HCT116 (cell line): ENCODE measurements at regions not wholly inside any gene's neighbourhood (a gene's known extent, or its start where the extent isn't known, plus 50 kb on each side); places are given as distances from the start of the nearest gene placed in this dataset.

ENCODE experiments used
- ATAC-seq: fragments of 200-7000 bp; cut with Tn5 transposase; 2 replicates; pipeline ENCODE4 v1.9.1; 2020; ENCODE audit warnings: mild to moderate bottlenecking, moderate library complexity
- BruUV-seq: library from RNA; stranded (reverse); fragments of 400-500 nt; replicated peaks from 2 replicates; lab custom pipeline; 2021; lab: Mats Ljungman, UMichigan
- CTCF ChIA-PET: fragments of 300-600 bp; sonication (Branson Sonifier 250); formaldehyde crosslinking; loops from one replicate; lab custom pipeline; 2021; ENCODE audit warnings: antibody characterized with exemption; lab: Charles Lee
- POLR2A ChIA-PET: fragments of 300-600, 350-600 bp; sonication (Branson Sonifier 250); formaldehyde crosslinking; loops from one replicate; lab custom pipeline; 2021; ENCODE audit warnings: antibody characterized with exemption; lab: Charles Lee
- RAD21 ChIA-PET, 2 experiments: fragments of 300-600 bp; sonication (Branson Sonifier 250); formaldehyde crosslinking; loops; one replicate each; lab custom pipeline; 2023; ENCODE audit warnings: low total read pairs in 2 of 2; ENCODE audit not compliant: uncharacterized antibody in 2 of 2, unreplicated experiment in 2 of 2, low non-redundant PET in 1 of 2; lab: Charles Lee
- DNase-seq: peaks from one replicate; pipeline ENCODE4 v3.0.0-alpha.2; 2010; ENCODE audit warnings: low read depth, low spot score
- H2AFZ ChIP-seq: fragments of 200-600 bp; shearing (Covaris generic), sonication (generic); 2 replicates; pipeline ENCODE4 v1.6.1; 2017; ENCODE audit warnings: low read depth, mixed run types, mixed read lengths, antibody characterized with exemption, low read length; ENCODE audit not compliant: poor library complexity, severe bottlenecking
- H3K27ac ChIP-seq: 2 replicates; pipeline ENCODE4 v1.5.1; 2012; ENCODE audit warnings: low read depth, low read length
- H3K27me3 ChIP-seq: fragments of 200-600 bp; sonication (generic); 2 replicates; pipeline ENCODE4 v1.6.1; 2016; ENCODE audit warnings: mixed run types, low read length, mixed read lengths; ENCODE audit not compliant: insufficient read depth
- H3K36me3 ChIP-seq, 2 experiments: fragments of 200-500 bp in 1 of 2; fragments of 200-600 bp in 1 of 2; sonication (Bioruptor generic) in 1 of 2; sonication (generic) in 1 of 2; 2 replicates each; pipeline versions ENCODE4 v1.5.1 to v1.6.1; 2014 to 2016; ENCODE audit warnings: low read length in 2 of 2, inconsistent platforms in 1 of 2, mixed read lengths in 1 of 2, mixed run types in 1 of 2; ENCODE audit not compliant: insufficient read depth in 2 of 2, control insufficient read depth in 1 of 2
- H3K4me1 ChIP-seq, 2 experiments: fragments of 200-600 bp in 1 of 2; sonication (generic) in 1 of 2; 2 replicates each; pipeline versions ENCODE4 v1.5.1 to v1.6.1; 2012 to 2017; ENCODE audit warnings: low read length in 2 of 2, inconsistent platforms in 1 of 2, mild to moderate bottlenecking in 1 of 2, mixed read lengths in 1 of 2, mixed run types in 1 of 2, moderate library complexity in 1 of 2; ENCODE audit not compliant: insufficient read depth in 2 of 2, control insufficient read depth in 1 of 2
- H3K4me2 ChIP-seq: fragments of 200-600 bp; sonication (generic); 2 replicates; pipeline ENCODE4 v1.6.1; 2017; ENCODE audit warnings: mixed run types, low read length, mixed read lengths
- H3K4me3 ChIP-seq, 2 experiments: fragments of 200-600 bp in 1 of 2; sonication (generic) in 1 of 2; replicated peaks in 1 of 2; 2 replicates each; pipeline ENCODE4 v1.5.1; 2011 to 2016; ENCODE audit warnings: low read length in 2 of 2, control low read depth in 1 of 2, low read depth in 1 of 2, mild to moderate bottlenecking in 1 of 2, mixed read lengths in 1 of 2, mixed run types in 1 of 2
- H3K79me2 ChIP-seq: fragments of 200-600 bp; sonication (generic); 2 replicates; pipeline ENCODE4 v1.6.1; 2017; ENCODE audit warnings: mild to moderate bottlenecking, mixed run types, low read length, moderate library complexity, mixed read lengths; ENCODE audit not compliant: insufficient read depth
- H3K9ac ChIP-seq: fragments of 200-600 bp; sonication (generic); 2 replicates; pipeline ENCODE4 v1.6.1; 2016; ENCODE audit warnings: low read length, mixed read lengths
- H3K9me2 ChIP-seq: fragments of 200-600 bp; sonication (generic), shearing (Covaris generic); 2 replicates; pipeline ENCODE4 v1.6.1; 2017; ENCODE audit warnings: mixed run types, mild to moderate bottlenecking, moderate library complexity; ENCODE audit not compliant: insufficient read depth
- H3K9me3 ChIP-seq, 2 experiments: fragments of 200-500 bp in 1 of 2; fragments of 200-600 bp in 1 of 2; sonication (Bioruptor generic) in 1 of 2; sonication (generic) in 1 of 2; 2 replicates each; pipeline ENCODE4 v1.6.1; 2014 to 2017; ENCODE audit warnings: low read length in 2 of 2, mixed read lengths in 2 of 2, inconsistent platforms in 1 of 2, low read depth in 1 of 2, mild to moderate bottlenecking in 1 of 2, mixed run types in 1 of 2, moderate library complexity in 1 of 2; ENCODE audit not compliant: control insufficient read depth in 1 of 2, insufficient read depth in 1 of 2
- H4K20me1 ChIP-seq: fragments of 200-600 bp; sonication (generic), shearing (Covaris generic); 2 replicates; pipeline ENCODE4 v1.6.1; 2017; ENCODE audit warnings: mixed run types, mild to moderate bottlenecking, moderate library complexity; ENCODE audit not compliant: insufficient read depth
- CEBPB ChIP-seq: IDR thresholded peaks from 2 replicates; pipeline ENCODE4 v1.6.1; 2012; ENCODE audit warnings: low read depth
- EGR1 ChIP-seq: IDR thresholded peaks from 2 replicates; pipeline ENCODE4 v1.6.1; 2012; ENCODE audit warnings: low read depth
- ELF1 ChIP-seq: IDR thresholded peaks from 2 replicates; pipeline ENCODE4 v1.6.1; 2012; ENCODE audit warnings: low read depth, borderline replicate concordance
- EZH2 ChIP-seq: fragments of 200-600 bp; sonication (generic); IDR thresholded peaks from 2 replicates; pipeline ENCODE4 v1.6.1; 2017; ENCODE audit warnings: antibody characterized with exemption, mixed run types
- FOSL1 ChIP-seq: IDR thresholded peaks from 2 replicates; pipeline ENCODE4 v1.6.1; 2012; ENCODE audit warnings: low read depth
- JUND ChIP-seq: IDR thresholded peaks from 2 replicates; pipeline ENCODE4 v1.6.1; 2012
- POLR2A ChIP-seq: IDR thresholded peaks from 2 replicates; pipeline ENCODE4 v1.7.0; 2011; ENCODE audit warnings: borderline replicate concordance; ENCODE audit not compliant: insufficient read depth, insufficient read length; ENCODE audit errors: extremely low read depth
- POLR2AphosphoS5 ChIP-seq: IDR thresholded peaks from 2 replicates; pipeline ENCODE4 v1.6.1; 2011; ENCODE audit warnings: mild to moderate bottlenecking, low read depth, low read length, moderate library complexity
- SIN3A ChIP-seq: IDR thresholded peaks from 2 replicates; pipeline ENCODE4 v1.6.1; 2012; ENCODE audit warnings: low read depth
- SRF ChIP-seq: IDR thresholded peaks from 2 replicates; pipeline ENCODE4 v1.6.1; 2012; ENCODE audit warnings: low read depth
- TCF7L2 ChIP-seq: IDR thresholded peaks from 2 replicates; pipeline ENCODE4 v1.7.0; 2011; ENCODE audit warnings: borderline replicate concordance, inconsistent platforms; ENCODE audit not compliant: insufficient read depth, insufficient read length; ENCODE audit errors: extremely low read depth
- YY1 ChIP-seq: IDR thresholded peaks from 2 replicates; pipeline ENCODE4 v1.6.1; 2011; ENCODE audit warnings: low read length, low read depth, moderate library complexity, mild to moderate bottlenecking; ENCODE audit not compliant: insufficient replicate concordance; ENCODE audit errors: extremely low read depth
- intact Hi-C: fragments of 100-400 bp; cut with micrococcal nuclease; formaldehyde crosslinking; loops from 2 replicates; pipeline ENCODE4 v1.10.0; 2022
- TF ChIP-seq, protein P1 (sequence below): IDR thresholded peaks from 2 replicates; pipeline ENCODE4 v1.6.1; 2012
- TF ChIP-seq, protein P2 (sequence below): IDR thresholded peaks from 2 replicates; pipeline ENCODE4 v1.6.1; 2012
- TF ChIP-seq, protein P3 (sequence below): IDR thresholded peaks from 2 replicates; pipeline ENCODE4 v1.6.1; 2011; ENCODE audit warnings: mild to moderate bottlenecking, low read length, moderate library complexity; ENCODE audit not compliant: insufficient replicate concordance; ENCODE audit errors: extremely low read depth

DNA sequence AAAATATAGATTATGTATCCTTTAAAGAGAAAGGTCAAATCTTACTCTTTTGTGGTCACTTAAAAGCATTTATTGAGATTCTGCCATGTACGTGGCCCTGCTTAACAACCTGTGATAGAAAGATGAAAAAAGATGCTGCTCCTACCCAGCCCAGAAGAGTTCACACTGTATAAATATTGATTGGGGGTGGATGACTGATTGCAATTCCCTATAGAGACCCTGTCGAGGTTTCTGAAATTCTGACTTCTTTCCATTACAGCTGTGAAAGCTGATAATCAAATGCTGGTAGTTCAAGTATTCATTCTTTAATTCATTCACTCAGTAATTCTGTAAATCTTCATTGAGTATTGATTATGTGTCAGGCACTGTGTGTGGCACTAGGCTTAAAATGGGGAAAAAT is 114.1 kb upstream of the CHL1 start (continued):
- TF ChIP-seq YY1 (no peak), JUND (no peak), CEBPB (no peak), EZH2 (no peak)
- TF ChIP-seq, protein P1, sequence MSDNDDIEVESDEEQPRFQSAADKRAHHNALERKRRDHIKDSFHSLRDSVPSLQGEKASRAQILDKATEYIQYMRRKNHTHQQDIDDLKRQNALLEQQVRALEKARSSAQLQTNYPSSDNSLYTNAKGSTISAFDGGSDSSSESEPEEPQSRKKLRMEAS = no peak

- TF ChIP-seq TCF7L2 = no peak
- CTCF ChIA-PET = no interaction called here
Observed at GRCh38 chr3:83096-83495, 113.5 kb upstream of the CHL1 start.

DNA sequence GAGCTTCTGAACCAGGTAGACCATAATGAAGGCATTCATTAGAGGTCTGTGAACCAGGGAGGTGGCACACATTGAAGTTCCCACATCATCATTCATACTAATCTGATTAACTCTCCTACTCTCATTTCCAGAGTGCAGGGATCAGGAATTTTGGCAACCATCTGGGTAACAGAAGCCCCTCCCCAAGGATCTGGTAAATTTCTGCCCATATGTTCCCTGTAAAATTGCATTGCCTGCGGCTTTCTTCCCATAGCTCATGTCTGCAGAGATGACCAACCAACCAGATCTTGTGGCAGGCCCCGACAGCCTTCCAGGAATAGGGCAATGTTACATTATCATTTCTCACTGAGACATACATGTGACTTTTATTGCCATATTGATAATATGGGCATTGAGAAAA is 111.4 kb upstream of the CHL1 start:
- DNase-seq = no peak
- RAD21 ChIA-PET = no interaction called here
- Histone ChIP-seq H3K9me2 (no peaks in the 10 kb centered on the region), H3K4me2 (no peak overlapping the region), H3K4me3 (no peak overlapping the region), H3K27me3 (no peaks in the 10 kb centered on the region), H3K4me1 (no peaks in the 10 kb centered on the region), H4K20me1 (no peaks in the 10 kb centered on the region), H2AFZ (no peak overlapping the region), H3K36me3 (no peaks in the 10 kb centered on the region), H3K27ac (no peak overlapping the region), H3K79me2 (no peaks in the 10 kb centered on the region), H3K9me3 (peaks cover 8 to 16% of the 10 kb centered on the region in 2 experiments; a peak in 2 of 4 replicates), H3K9ac (no peak overlapping the region)
- ATAC-seq = no peak
- intact Hi-C loops = no loop called here
- POLR2A ChIA-PET = no interaction called here
- CTCF ChIA-PET = no interaction called here
- BruUV-seq = no TSS peak
- no peak for TF ChIP-seq SIN3A
- TF ChIP-seq, protein P2, sequence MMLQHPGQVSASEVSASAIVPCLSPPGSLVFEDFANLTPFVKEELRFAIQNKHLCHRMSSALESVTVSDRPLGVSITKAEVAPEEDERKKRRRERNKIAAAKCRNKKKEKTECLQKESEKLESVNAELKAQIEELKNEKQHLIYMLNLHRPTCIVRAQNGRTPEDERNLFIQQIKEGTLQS = no peak
- no peak for TF ChIP-seq SRF
- TF ChIP-seq POLR2A = no peak
- no peak for TF ChIP-seq POLR2AphosphoS5
- no peak for TF ChIP-seq FOSL1
- TF ChIP-seq, protein P3, sequence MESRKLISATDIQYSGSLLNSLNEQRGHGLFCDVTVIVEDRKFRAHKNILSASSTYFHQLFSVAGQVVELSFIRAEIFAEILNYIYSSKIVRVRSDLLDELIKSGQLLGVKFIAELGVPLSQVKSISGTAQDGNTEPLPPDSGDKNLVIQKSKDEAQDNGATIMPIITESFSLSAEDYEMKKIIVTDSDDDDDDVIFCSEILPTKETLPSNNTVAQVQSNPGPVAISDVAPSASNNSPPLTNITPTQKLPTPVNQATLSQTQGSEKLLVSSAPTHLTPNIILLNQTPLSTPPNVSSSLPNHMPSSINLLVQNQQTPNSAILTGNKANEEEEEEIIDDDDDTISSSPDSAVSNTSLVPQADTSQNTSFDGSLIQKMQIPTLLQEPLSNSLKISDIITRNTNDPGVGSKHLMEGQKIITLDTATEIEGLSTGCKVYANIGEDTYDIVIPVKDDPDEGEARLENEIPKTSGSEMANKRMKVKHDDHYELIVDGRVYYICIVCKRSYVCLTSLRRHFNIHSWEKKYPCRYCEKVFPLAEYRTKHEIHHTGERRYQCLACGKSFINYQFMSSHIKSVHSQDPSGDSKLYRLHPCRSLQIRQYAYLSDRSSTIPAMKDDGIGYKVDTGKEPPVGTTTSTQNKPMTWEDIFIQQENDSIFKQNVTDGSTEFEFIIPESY = no peak
- no peak for TF ChIP-seq ELF1
- no peak for TF ChIP-seq EGR1
- no peak for TF ChIP-seq JUND

More at GRCh38 chr3:83096-83495, 113.5 kb upstream of the CHL1 start:
- ChIA-PET RAD21 (no interaction called here), POLR2A (no interaction called here)
- no TSS peak for BruUV-seq
- H4K20me1 ChIP-seq = no peaks in the 10 kb centered on the region
- intact Hi-C loops = no loop called here
- no peaks in the 10 kb centered on the region for H3K79me2 ChIP-seq
- H3K4me3 ChIP-seq = no peak overlapping the region
- H3K27me3 ChIP-seq = no peaks in the 10 kb centered on the region
- H3K9ac ChIP-seq = no peak overlapping the region
- DNase-seq (no peak), ATAC-seq (no peak)
- H2AFZ ChIP-seq = no peak overlapping the region
- no peak overlapping the region for H3K4me2 ChIP-seq
- H3K9me3 ChIP-seq = peaks cover 8 to 19% of the 10 kb centered on the region in 2 experiments; a peak in 2 of 4 replicates
- H3K9me2 ChIP-seq = no peaks in the 10 kb centered on the region
- no peaks in the 10 kb centered on the region for H3K4me1 ChIP-seq
- no peak overlapping the region for H3K27ac ChIP-seq
- no peaks in the 10 kb centered on the region for H3K36me3 ChIP-seq
